Body of pancreas (tissue), 4 donors: ENCODE measurements at regions not wholly inside any gene's neighbourhood (a gene's known extent, or its start where the extent isn't known, plus 50 kb on each side); places are given as distances from the start of the nearest gene placed in this dataset.

Experiments
- ATAC-seq: fragments of 150-250 bp; one replicate; pipeline ENCODE4 v1.9.1; 2016
- DNase-seq, 4 donors: peaks; one replicate each; pipeline ENCODE4 v3.0.0-alpha.2; 2019
- H3K27ac ChIP-seq, 4 donors: fragments of 200-600 bp; sonication (generic); 1 replicate in 3 of 4; 2 replicates in 1 of 4; pipeline versions ENCODE4 v1.5.1 to v1.6.1; 2016 to 2019; ENCODE audit warnings: mild to moderate bottlenecking in 1 of 4, mixed read lengths in 1 of 4, moderate library complexity in 1 of 4
- H3K27me3 ChIP-seq, 2 donors: fragments of 200-600 bp; sonication (generic); one replicate each; pipeline ENCODE4 v1.6.0; 2016; ENCODE audit warnings: mild to moderate bottlenecking in 1 of 2
- H3K36me3 ChIP-seq, 2 donors: fragments of 200-600 bp; sonication (generic); replicated peaks in 1 of 2; 2 replicates each; pipeline ENCODE4 v1.5.1; 2016; ENCODE audit warnings: low read depth in 2 of 2; ENCODE audit not compliant: insufficient read depth in 1 of 2
- H3K4me1 ChIP-seq: fragments of 200-600 bp; sonication (generic); one replicate; pipeline ENCODE4 v1.6.0; 2016
- H3K4me3 ChIP-seq, 2 donors: fragments of 200-600 bp; sonication (generic); 1 replicate in 1 of 2; 2 replicates in 1 of 2; pipeline ENCODE4 v1.5.1; 2016 to 2019
- H3K9me3 ChIP-seq, 3 donors: fragments of 200-600 bp; sonication (generic); 1 replicate in 2 of 3; 2 replicates in 1 of 3; pipeline ENCODE4 v1.5.1; 2016
- POLR2A ChIP-seq, 3 donors: fragments of 450-650 bp; IDR thresholded peaks; one replicate each; pipeline ENCODE4 v1.6.1; 2016; ENCODE audit warnings: antibody characterized with exemption in 3 of 3, mild to moderate bottlenecking in 2 of 3
- WGBS, 2 donors: methylation state at CpG; one replicate each; pipeline ENCODE4 v1.1.5; 2017; 5-methylcytosine and 5-hydroxymethylcytosine counted together
- intact Hi-C: fragments of 100-400 bp; cut with DNase I; formaldehyde crosslinking; loops from one replicate; pipeline ENCODE4 v1.15.1; 2023
- TF ChIP-seq, protein P1 (sequence below), 7 experiments: fragments of 450-650 bp in 4 of 7; fragments of 200-600 bp in 3 of 7; sonication (generic) in 3 of 7; IDR thresholded peaks; one replicate each; pipeline ENCODE4 v1.5.1; 2016 to 2019; ENCODE audit warnings: antibody characterized with exemption in 7 of 7

DNA sequence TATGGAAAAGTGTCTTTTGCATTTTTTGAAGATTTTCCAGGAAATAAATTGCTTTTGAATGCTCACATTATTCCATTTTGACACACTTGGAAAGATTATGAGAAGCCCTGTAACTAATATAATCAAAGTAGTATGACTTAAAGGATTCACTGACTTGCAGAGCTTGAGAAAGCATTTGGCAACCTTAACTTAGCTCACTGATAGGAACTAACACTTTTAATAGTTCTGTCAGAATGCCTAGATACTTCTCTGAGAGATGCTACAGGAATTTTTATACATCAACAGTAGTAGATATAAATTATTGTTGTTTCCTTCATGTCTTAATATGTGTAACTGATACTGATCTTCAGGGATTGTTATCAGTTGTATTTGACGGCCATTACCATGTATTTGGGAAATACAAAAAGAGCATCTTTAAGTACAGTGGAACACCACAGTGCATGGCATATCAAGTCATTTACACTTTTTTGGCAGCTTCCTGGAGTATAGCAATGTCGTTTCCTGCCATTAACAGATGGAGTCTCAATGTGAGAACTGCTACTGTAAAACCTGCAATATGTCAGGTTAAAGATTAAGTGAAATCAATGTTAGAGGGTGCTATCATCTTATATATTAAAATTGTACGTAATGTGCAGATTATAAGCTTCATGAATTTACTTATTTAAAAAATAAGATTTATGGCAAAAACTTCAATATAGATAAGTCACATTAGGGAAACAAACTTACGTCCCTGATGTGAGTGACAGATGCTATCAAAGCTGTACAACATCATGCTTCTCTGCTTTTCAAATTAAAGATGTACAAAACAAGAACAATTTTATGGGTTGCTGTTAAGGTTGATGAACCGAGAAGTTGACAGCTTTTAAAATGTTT lies 1159.8 kb upstream of the MIR17HG start:
- WGBS, 2 donors = 58 to 64% methylated on average over 5 of the region's 5 CpGs
- Histone ChIP-seq H3K4me3 (no peak overlapping the region), H3K36me3 (no peaks in the 10 kb centered on the region), H3K9me3 (no peaks in the 10 kb centered on the region), H3K27ac (no peak overlapping the region), H3K27me3 (no peaks in the 10 kb centered on the region), H3K4me1 (peaks cover 8% of the 10 kb centered on the region)
- TF ChIP-seq POLR2A (IDR thresholded peaks at IDR 0.05) = no peak
- TF ChIP-seq, protein P1, sequence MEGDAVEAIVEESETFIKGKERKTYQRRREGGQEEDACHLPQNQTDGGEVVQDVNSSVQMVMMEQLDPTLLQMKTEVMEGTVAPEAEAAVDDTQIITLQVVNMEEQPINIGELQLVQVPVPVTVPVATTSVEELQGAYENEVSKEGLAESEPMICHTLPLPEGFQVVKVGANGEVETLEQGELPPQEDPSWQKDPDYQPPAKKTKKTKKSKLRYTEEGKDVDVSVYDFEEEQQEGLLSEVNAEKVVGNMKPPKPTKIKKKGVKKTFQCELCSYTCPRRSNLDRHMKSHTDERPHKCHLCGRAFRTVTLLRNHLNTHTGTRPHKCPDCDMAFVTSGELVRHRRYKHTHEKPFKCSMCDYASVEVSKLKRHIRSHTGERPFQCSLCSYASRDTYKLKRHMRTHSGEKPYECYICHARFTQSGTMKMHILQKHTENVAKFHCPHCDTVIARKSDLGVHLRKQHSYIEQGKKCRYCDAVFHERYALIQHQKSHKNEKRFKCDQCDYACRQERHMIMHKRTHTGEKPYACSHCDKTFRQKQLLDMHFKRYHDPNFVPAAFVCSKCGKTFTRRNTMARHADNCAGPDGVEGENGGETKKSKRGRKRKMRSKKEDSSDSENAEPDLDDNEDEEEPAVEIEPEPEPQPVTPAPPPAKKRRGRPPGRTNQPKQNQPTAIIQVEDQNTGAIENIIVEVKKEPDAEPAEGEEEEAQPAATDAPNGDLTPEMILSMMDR (IDR thresholded peaks at IDR 0.05) = no peak
- intact Hi-C loops = no loop called here
- no peak for DNase-seq
- no peak for ATAC-seq

DNA sequence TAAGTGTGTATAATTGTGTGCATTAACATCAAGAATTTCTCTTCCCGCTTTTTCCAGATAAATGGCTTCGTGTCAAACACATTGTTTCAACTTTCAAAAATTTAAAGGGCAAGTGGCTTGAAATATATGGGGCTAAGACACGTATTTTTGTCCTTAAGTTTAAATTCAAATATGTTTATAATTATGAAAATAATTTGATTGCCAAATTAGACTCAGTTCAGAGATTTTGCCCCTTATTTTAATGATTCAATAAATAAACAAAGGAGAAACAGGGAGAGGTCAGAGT lies 1159.2 kb upstream of the MIR17HG start:
- DNase-seq (no peak), ATAC-seq (no peak)
- no peaks in the 10 kb centered on the region for H3K9me3 ChIP-seq
- H3K36me3 ChIP-seq = no peaks in the 10 kb centered on the region
- intact Hi-C loops = no loop called here
- no peak overlapping the region for H3K4me3 ChIP-seq
- TF ChIP-seq, protein P1 (IDR thresholded peaks at IDR 0.05) = no peak
- TF ChIP-seq POLR2A (IDR thresholded peaks at IDR 0.05) = no peak
- 71% methylated on average over 3 of the region's 3 CpGs for WGBS, 2 donors
- no peaks in the 10 kb centered on the region for H3K27me3 ChIP-seq
- peaks cover 8% of the 10 kb centered on the region for H3K4me1 ChIP-seq
- H3K27ac ChIP-seq = no peak overlapping the region

DNA sequence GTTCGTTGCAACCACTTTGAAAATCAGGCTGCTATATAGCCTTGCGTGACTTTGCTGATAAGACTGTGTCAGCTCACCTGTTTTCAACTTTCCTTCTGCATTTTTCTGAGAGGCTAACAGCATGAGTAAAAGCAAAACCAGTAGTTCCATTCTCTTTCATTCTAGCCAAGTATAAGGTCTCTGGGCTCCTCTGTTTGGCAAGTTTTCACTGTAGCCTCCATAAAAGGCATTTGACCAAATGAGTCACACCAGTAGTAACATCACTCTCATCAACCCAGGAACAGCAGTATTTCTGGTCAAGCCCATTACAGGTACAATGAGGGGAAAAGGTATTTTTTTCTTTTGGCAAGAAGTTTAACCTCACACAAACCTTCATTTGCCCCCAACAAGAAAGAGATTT lies 1149.8 kb upstream of the MIR17HG start:
- Histone ChIP-seq H3K27ac (no peak overlapping the region), H3K36me3 (no peaks in the 10 kb centered on the region), H3K4me3 (no peak overlapping the region), H3K27me3 (no peaks in the 10 kb centered on the region), H3K4me1 (no peaks in the 10 kb centered on the region), H3K9me3 (no peaks in the 10 kb centered on the region)
- DNase-seq (no peak), ATAC-seq (no peak)
- TF ChIP-seq, protein P1 (IDR thresholded peaks at IDR 0.05) = no peak
- no peak for TF ChIP-seq POLR2A (IDR thresholded peaks at IDR 0.05)
- WGBS, 2 donors = 58 to 60% methylated on average over 2 of the region's 2 CpGs
- intact Hi-C loops = no loop called here

DNA sequence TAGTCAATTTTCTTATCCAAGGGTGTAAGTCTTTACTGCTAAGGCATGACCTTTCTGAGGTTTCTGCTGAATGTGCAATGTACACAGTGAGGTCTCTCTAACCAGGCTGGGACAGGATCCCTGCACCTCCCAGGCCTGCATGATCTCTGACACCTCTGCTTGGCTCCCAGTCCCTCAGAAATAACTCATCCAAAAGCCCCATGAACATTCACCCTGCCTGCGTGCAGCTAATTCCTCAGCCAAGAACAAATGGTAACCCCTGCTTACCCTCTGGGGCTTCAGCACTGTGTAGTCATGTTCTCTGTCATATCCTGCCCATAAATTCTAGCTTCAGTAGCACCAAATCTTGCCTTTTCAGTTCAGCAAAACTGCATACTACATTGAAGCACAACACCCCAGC lies 1146.3 kb upstream of the MIR17HG start:
- WGBS, 2 donors = 67 to 70% methylated on average over 1 of the region's 1 CpG
- no peak for TF ChIP-seq POLR2A (IDR thresholded peaks at IDR 0.05)
- TF ChIP-seq, protein P1 (IDR thresholded peaks at IDR 0.05) = no peak

More for the DNA sequence above, 1146.3 kb upstream of the MIR17HG start:
- intact Hi-C loops = no loop called here
- no peak for ATAC-seq
- Histone ChIP-seq H3K4me1 (no peaks in the 10 kb centered on the region), H3K9me3 (no peaks in the 10 kb centered on the region), H3K27me3 (no peaks in the 10 kb centered on the region), H3K27ac (no peak overlapping the region), H3K4me3 (no peak overlapping the region), H3K36me3 (no peaks in the 10 kb centered on the region)
- DNase-seq = no peak
